H1 (cell line): ENCODE measurements at regions not wholly inside any gene's neighbourhood (a gene's known extent, or its start where the extent isn't known, plus 50 kb on each side); places are given as distances from the start of the nearest gene placed in this dataset.

ENCODE experiments used
- BRCA1 ChIP-seq: IDR thresholded peaks from 2 replicates; pipeline ENCODE4 v1.6.1; 2012; ENCODE audit warnings: low read depth, low read length, improper control_type of control experiment
- CTCF ChIP-seq, 3 experiments: IDR thresholded peaks; 1 replicate in 2 of 3; 2 replicates in 1 of 3; pipeline versions ENCODE4 v1.5.1 to v1.6.1; 2011; ENCODE audit warnings: low read length in 3 of 3, mild to moderate bottlenecking in 3 of 3, inconsistent platforms in 2 of 3, low read depth in 1 of 3, moderate library complexity in 1 of 3; ENCODE audit not compliant: insufficient read depth in 1 of 3; ENCODE audit errors: control extremely low read depth in 1 of 3
- JUND ChIP-seq: IDR thresholded peaks from 2 replicates; pipeline ENCODE4 v1.6.1; 2011; ENCODE audit warnings: mild to moderate bottlenecking, improper control_type of control experiment, low read length
- SIN3A ChIP-seq, 2 experiments: IDR thresholded peaks in 1 of 2; conservative IDR thresholded peaks in 1 of 2; 2 replicates each; pipeline ENCODE4 v1.6.1; 2011 to 2012; ENCODE audit warnings: low read length in 2 of 2, improper control_type of control experiment in 1 of 2, low read depth in 1 of 2, mild to moderate bottlenecking in 1 of 2
- TEAD4 ChIP-seq: IDR thresholded peaks from 2 replicates; pipeline ENCODE4 v1.6.1; 2012; ENCODE audit warnings: low read depth, low read length, inconsistent platforms, mixed read lengths
- YY1 ChIP-seq: IDR thresholded peaks from 2 replicates; pipeline ENCODE4 v1.6.1; 2011; ENCODE audit warnings: low read depth, mild to moderate bottlenecking, low read length

- TF ChIP-seq JUND (no peak), CTCF (IDR thresholded peaks at IDR 0.05; ENCODE audit: control extremely low read depth in 1 of 3, insufficient read depth in 1 of 3, low read depth in 1 of 3, low read length in 3 of 3) (no peak), BRCA1 (no peak), SIN3A (conservative IDR thresholded peaks at IDR 0.05 in 1 of 2, IDR thresholded peaks at IDR 0.05 in 1 of 2; ENCODE audit: low read depth in 1 of 2, low read length in 2 of 2) (no peak), TEAD4 (no peak), YY1 (no peak)
Observed at GRCh38 chr11:25776238-25776637, 555.7 kb upstream of the ANO3 start.
